HG02884 (cell line): ENCODE measurements at regions not wholly inside any gene's neighbourhood (a gene's known extent, or its start where the extent isn't known, plus 50 kb on each side); places are given as distances from the start of the nearest gene placed in this dataset.

ENCODE experiments used
- ATAC-seq: cut with Tn5 transposase; IDR thresholded peaks from one replicate; pipeline ENCODE4 v1.9.1; 2021; ENCODE audit warnings: mild to moderate bottlenecking, moderate library complexity; ENCODE audit not compliant: unreplicated experiment

DNA sequence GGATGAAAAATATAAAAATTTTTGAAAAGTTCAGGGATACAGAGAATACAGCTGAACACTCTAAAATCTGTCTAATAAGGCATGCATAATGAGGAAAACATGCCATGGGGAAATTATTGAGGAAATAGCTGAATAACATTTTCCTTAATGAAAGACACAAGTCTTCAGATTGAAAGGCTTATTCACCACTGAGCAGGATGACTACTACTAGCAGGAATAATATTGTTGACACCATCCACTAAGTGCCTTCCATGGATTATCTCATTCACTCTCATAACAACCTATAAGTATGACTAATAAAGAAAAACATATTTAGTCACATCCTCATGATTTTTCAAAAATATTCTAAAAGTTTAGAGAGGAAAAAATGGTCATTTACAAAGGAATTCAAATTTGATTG is 96.7 kb upstream of the FER start:
- no peak for ATAC-seq

DNA sequence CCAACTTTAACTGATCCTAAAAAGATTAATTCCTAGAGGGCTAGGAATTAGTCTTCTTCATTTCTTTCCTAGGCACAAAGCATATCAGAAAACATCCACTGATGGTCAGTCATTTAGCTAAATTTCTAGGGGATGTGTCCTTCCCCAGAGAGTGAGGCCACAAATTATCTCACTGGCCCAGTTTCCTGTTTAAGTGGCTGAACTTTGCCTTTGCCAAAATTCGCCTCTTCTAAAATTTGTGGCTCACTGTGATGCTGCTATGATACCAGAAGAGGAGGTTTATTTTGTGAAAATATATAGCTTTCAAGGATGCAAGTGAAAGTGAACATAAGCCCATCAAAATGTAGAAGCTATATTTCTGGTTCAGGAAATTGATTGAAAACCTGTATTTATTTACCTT is 98.1 kb upstream of the FER start:
- ATAC-seq, result no peak

DNA sequence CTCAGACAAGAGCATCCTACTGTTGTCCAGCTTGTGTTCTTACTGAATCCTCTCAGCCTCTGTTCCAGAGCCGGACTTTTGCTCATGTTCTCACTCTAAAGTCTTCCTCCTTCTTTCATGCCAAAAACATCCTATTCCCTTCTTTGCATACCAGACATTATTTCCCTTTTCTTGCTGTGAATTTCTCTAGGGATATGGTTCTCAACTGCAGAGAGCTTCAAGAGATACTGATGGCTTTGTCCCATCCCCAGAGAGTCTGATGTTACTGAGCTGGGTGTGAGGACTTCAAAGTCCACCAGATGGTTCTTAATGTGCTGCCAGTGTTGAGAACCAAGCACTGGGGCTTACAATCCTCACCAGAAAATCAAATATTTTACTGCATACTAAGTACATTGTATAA is 98.6 kb upstream of the FER start:
- ATAC-seq, result no peak

- ATAC-seq, result peak; percentile 98
Measured at GRCh38 chr5:108642170-108642906, 105.4 kb upstream of the FER start.

DNA sequence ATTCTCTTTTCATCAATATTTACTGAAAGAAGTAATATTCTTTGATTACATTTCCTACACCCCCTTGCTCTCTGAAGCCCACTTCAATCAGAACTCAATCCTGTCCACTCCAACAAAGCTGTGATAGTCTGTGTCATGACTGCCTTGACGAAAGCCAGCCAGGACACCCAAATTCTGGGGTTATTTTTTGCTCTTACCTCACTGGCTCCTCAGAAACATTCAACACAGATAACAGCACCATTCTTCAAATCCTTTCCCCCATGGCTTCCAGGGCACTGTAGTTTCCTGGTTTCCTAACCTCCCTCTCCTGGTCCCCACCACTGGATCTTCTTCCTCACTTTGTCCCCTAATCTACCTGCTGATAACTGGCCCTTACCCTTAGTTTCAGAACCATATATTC is 106.1 kb upstream of the FER start:
- no peak for ATAC-seq

DNA sequence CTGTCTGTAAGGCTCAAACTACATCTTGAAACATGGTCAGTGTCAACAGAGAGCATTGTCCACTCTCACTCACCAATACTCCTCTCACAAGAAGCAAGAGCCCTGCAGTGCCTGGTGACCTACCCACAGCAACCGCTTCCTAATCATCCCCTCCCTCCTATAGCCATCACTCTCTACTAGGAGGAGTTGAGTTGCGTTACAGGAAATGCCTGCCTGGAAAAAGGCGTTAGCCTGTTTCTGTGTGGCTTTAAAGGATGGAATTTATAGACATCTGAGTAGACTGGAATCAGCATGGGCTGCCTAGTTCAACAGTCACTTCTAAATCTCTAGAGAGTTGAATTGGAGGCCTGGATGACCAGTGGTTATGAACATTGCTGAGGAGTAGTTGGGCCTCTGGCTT is 108.3 kb upstream of the FER start:
- no peak for ATAC-seq

DNA sequence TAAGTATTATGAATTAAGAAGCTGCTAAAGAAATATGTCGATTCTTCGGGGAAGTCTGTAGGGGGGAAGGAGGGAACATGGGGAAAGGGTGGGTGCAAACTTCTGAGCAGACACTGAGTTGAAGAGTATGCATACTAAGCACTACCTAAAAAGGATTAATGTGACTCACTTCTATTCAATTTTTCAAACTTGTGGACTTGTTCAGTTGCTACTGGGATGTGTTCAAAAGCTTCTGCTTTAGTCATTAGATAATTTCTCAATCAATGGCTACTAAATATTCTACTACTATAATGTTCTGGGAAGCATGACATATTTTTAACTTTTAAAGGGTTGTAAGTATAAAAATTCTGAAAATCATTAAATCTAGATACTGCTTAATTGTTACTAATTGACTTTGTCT is 109.7 kb upstream of the FER start:
- ATAC-seq, result no peak

- no peak for ATAC-seq
Measured at GRCh38 chr5:108637134-108637533, 110.6 kb upstream of the FER start.

GRCh38 chr5:108636135-108636853 is 111.4 kb upstream of the FER start:
- ATAC-seq, result no peak

- peak; percentile 73 for ATAC-seq
Measured at GRCh38 chr5:108634617-108635288, 112.9 kb upstream of the FER start.

- no peak for ATAC-seq
Measured at GRCh38 chr5:108634010-108634616, 113.6 kb upstream of the FER start.

- no peak for ATAC-seq
Measured at GRCh38 chr5:108629779-108630528, 117.7 kb upstream of the FER start.

DNA sequence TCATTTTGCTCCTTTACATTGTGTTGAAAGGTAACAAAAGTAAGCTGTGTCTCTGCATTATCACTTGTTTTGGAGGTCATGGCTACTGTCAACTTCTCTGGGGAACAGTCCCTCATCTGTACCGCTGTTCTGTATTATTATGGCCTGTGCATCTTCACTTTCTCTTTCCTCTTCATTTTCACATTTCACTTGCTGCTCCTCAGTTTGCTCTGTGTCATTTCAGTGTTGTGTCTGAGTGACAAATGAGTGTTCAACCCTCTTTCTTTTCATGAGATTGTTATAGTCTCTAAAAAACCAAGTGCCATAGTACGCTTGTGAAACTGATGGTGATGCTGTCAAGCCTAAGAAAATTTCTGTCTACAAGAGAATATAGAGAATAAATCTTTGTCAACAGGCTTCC is 122.0 kb upstream of the FER start:
- no peak for ATAC-seq

GRCh38 chr5:108623826-108624225 is 123.9 kb upstream of the FER start:
- no peak for ATAC-seq

GRCh38 chr5:108620516-108620915 is 127.2 kb upstream of the FER start:
- no peak for ATAC-seq

GRCh38 chr5:108619815-108620214 is 127.9 kb upstream of the FER start:
- no peak for ATAC-seq

GRCh38 chr5:108617467-108618435 is 129.9 kb upstream of the FER start:
- ATAC-seq, result no peak

GRCh38 chr5:108615216-108615615 is 132.5 kb upstream of the FER start:
- ATAC-seq, result no peak

GRCh38 chr5:108607421-108607820 is 140.3 kb upstream of the FER start:
- no peak for ATAC-seq

GRCh38 chr5:108606185-108606584 is 141.5 kb upstream of the FER start:
- ATAC-seq, result no peak
